ENCODE measurements at regions not wholly inside any gene's neighbourhood (a gene's known extent, or its start where the extent isn't known, plus 50 kb on each side); places are given as distances from the start of the nearest gene placed in this dataset.

- no peak overlapping the region for H3K27ac ChIP-seq
- H3K36me3 ChIP-seq: no peaks in the 10 kb centered on the region
- no peaks in the 10 kb centered on the region for H3K27me3 ChIP-seq
- peaks cover 14% of the 10 kb centered on the region for H3K4me1 ChIP-seq
- H3K9me3 ChIP-seq: no peaks in the 10 kb centered on the region
- TF ChIP-seq POLR2A (IDR thresholded peaks at IDR 0.05) (no peak), EP300 (IDR thresholded peaks at IDR 0.05) (no peak), POLR2AphosphoS5 (IDR thresholded peaks at IDR 0.05) (no peak), CTCF (IDR thresholded peaks at IDR 0.05) (no peak)
- DNase-seq (ENCODE audit: low spot score in 2 of 2): no peak
- no peak overlapping the region for H3K4me3 ChIP-seq
Measured at GRCh38 chr21:16837321-16837720, 675.5 kb upstream of the CXADR start.

- 77% methylated on average over 2 of the region's 2 CpGs for WGBS
- Histone ChIP-seq H3K4me3 (no peak overlapping the region), H3K4me1 (peaks cover 18% of the 10 kb centered on the region), H3K27ac (no peak overlapping the region), H3K36me3 (no peaks in the 10 kb centered on the region), H3K9me3 (no peaks in the 10 kb centered on the region), H3K27me3 (no peaks in the 10 kb centered on the region)
- TF ChIP-seq CTCF (IDR thresholded peaks at IDR 0.05) (no peak), EP300 (IDR thresholded peaks at IDR 0.05) (no peak)
- DNase-seq (ENCODE audit: low spot score in 2 of 2): no peak
Measured at GRCh38 chr21:16837721-16838120, 675.1 kb upstream of the CXADR start.

- no peak for TF ChIP-seq EP300 (IDR thresholded peaks at IDR 0.05)
- 35% methylated on average over 3 of the region's 3 CpGs for WGBS
- H3K27me3 ChIP-seq: no peaks in the 10 kb centered on the region
- no peak for DNase-seq (ENCODE audit: low spot score in 2 of 2)
- no peaks in the 10 kb centered on the region for H3K9me3 ChIP-seq
- peaks cover 22% of the 10 kb centered on the region for H3K4me1 ChIP-seq
- H3K27ac ChIP-seq: no peak overlapping the region
- H3K4me3 ChIP-seq: no peak overlapping the region
- no peaks in the 10 kb centered on the region for H3K36me3 ChIP-seq
Measured at GRCh38 chr21:16838331-16838730, 674.5 kb upstream of the CXADR start.

DNA sequence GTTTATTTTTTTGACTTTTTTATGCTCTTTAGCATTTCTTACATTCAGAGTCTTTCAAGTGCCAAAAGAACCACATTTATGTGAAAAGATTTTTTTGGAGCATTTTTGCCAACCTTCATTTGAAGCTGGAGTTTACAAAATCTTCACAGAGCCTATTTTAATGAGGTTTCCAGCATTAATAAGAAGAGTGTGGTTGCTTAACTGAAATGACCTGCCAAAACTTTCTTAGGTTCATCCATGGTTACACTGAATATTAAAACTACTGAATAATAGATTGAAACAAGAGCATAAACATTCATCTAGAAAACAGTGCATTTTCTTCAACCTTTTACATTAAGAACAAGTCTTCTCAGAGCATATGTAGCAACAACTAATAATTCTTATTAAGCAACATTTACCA is 672.3 kb upstream of the CXADR start:
- TF ChIP-seq EP300 (IDR thresholded peaks at IDR 0.05) (no peak), POLR2A (IDR thresholded peaks at IDR 0.05) (no peak), POLR2AphosphoS5 (IDR thresholded peaks at IDR 0.05) (no peak), CTCF (IDR thresholded peaks at IDR 0.05) (no peak)
- H3K9me3 ChIP-seq: no peaks in the 10 kb centered on the region
- no peak for DNase-seq (ENCODE audit: low spot score in 2 of 2)
- no peaks in the 10 kb centered on the region for H3K27me3 ChIP-seq
- H3K4me1 ChIP-seq: peaks cover 22% of the 10 kb centered on the region
- H3K36me3 ChIP-seq: no peaks in the 10 kb centered on the region
- H3K27ac ChIP-seq: no peak overlapping the region
- H3K4me3 ChIP-seq: no peak overlapping the region

GRCh38 chr21:16841975-16842695 is 670.7 kb upstream of the CXADR start:
- Histone ChIP-seq H3K4me1 (peaks cover 22% of the 10 kb centered on the region), H3K9me3 (no peaks in the 10 kb centered on the region), H3K27me3 (no peaks in the 10 kb centered on the region), H3K27ac (no peak overlapping the region), H3K4me3 (no peak overlapping the region), H3K36me3 (no peaks in the 10 kb centered on the region)
- no peak for DNase-seq (ENCODE audit: low spot score in 2 of 2)
- 24% methylated on average over 4 of the region's 4 CpGs for WGBS
- TF ChIP-seq CTCF (IDR thresholded peaks at IDR 0.05) (no peak), POLR2AphosphoS5 (IDR thresholded peaks at IDR 0.05) (no peak), POLR2A (IDR thresholded peaks at IDR 0.05) (no peak), EP300 (IDR thresholded peaks at IDR 0.05) (no peak)

GRCh38 chr21:16842696-16843035 is 670.2 kb upstream of the CXADR start:
- TF ChIP-seq CTCF (IDR thresholded peaks at IDR 0.05): no peak
- TF ChIP-seq POLR2AphosphoS5 (IDR thresholded peaks at IDR 0.05): no peak
- no peak for TF ChIP-seq EP300 (IDR thresholded peaks at IDR 0.05)
- TF ChIP-seq POLR2A (IDR thresholded peaks at IDR 0.05): no peak
- H3K9me3 ChIP-seq: no peaks in the 10 kb centered on the region
- H3K4me3 ChIP-seq: no peak overlapping the region
- no peak for DNase-seq (ENCODE audit: low spot score in 2 of 2)
- no peaks in the 10 kb centered on the region for H3K27me3 ChIP-seq
- H3K36me3 ChIP-seq: no peaks in the 10 kb centered on the region
- no peak overlapping the region for H3K27ac ChIP-seq
- peaks cover 21% of the 10 kb centered on the region for H3K4me1 ChIP-seq
- WGBS: 32% methylated on average over 5 of the region's 5 CpGs

Data from suprapubic skin (tissue), 4 donors.